ENCODE measurements at regions not wholly inside any gene's neighbourhood (a gene's known extent, or its start where the extent isn't known, plus 50 kb on each side); places are given as distances from the start of the nearest gene placed in this dataset.
A peak's percentile ranks its signal among the peaks of the same experiment; 100 is the strongest.

DNA sequence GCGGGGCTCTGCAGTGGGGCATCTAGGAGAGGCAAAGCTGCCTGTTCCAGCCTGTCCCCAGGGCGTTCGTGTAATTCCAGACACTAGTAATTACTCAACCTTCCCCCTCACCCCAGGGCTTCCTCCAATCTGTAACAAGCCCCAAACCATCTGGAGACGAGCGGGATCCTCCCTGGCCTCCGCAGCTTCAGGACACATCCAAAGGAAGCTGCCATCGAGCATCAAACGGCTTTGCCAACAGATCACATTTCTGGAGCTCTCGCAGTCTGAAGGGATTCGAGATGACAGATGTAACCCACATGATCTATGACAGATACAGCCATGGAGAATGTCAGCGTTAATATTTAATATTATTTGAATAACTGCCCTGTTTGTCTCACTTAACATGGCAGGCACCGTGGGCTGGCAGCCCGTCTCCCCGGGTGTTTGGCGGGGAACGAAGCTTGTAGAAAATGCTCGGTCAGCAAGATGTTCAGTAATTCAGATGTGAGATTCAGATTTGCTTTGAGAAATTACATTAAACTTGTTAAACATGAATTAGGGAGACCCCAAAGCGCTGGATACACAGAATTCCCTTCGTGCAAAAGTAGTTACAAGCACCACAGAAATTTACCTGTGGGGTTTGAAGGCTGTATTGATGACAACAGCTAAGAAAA lies 108.5 kb upstream of the C7orf33 start:
- ATAC-seq (ENCODE audit: low read depth) (no peak), DNase-seq (no peak)
- Histone ChIP-seq H3K9me1 (ENCODE audit: insufficient read depth, low read length) (no peaks in the 10 kb centered on the region), H2BK15ac (ENCODE audit: low read depth, low read length) (no peak overlapping the region), H3K4me2 (ENCODE audit: low read depth, low read length) (no peak overlapping the region), H3K9me3 (ENCODE audit: control insufficient read depth, insufficient read depth, low read length) (no peaks in the 10 kb centered on the region), H2AK5ac (ENCODE audit: low read depth, low read length) (no peak overlapping the region), H3K18ac (ENCODE audit: low read depth, low read length) (no peak overlapping the region), H4K5ac (ENCODE audit: low read depth, low read length) (no peak overlapping the region), H4K8ac (ENCODE audit: low read depth in 2 of 2, low read length in 2 of 2) (no peak overlapping the region), H3K4me3 (ENCODE audit: insufficient read depth, low read depth, low read length) (no peak overlapping the region), H3K27ac (ENCODE audit: insufficient read depth, low read length) (no peak overlapping the region), H3K27me3 (ENCODE audit: control insufficient read depth, insufficient read depth, low read length) (no peaks in the 10 kb centered on the region), H3K23ac (ENCODE audit: low read depth, low read length) (no peak overlapping the region), H2AK9ac (replicated peaks; ENCODE audit: low read depth, low read length, poor library complexity) (no peak overlapping the region), H2BK20ac (ENCODE audit: low read depth, low read length) (no peak overlapping the region), H3K79me1 (ENCODE audit: low read depth in 1 of 2, low read length in 2 of 2) (no peaks in the 10 kb centered on the region), H3K9ac (ENCODE audit: low read depth, low read length) (no peak overlapping the region), H3K4me1 (ENCODE audit: control insufficient read depth, insufficient read depth, low read length) (no peaks in the 10 kb centered on the region), H2AFZ (replicated peaks; ENCODE audit: low read length, poor library complexity) (no peak overlapping the region), H3K36me3 (ENCODE audit: control insufficient read depth, insufficient read depth, low read length) (no peaks in the 10 kb centered on the region), H2BK5ac (ENCODE audit: low read depth, low read length, poor library complexity, severe bottlenecking) (no peak overlapping the region), H3K56ac (ENCODE audit: extremely low read depth, insufficient read depth, low read length) (no peak overlapping the region), H3K4ac (ENCODE audit: low read depth, low read length) (no peak overlapping the region), H4K20me1 (ENCODE audit: insufficient read depth, low read length) (no peaks in the 10 kb centered on the region), H3K14ac (replicated peaks; ENCODE audit: low read depth, low read length) (no peak overlapping the region), H4K91ac (ENCODE audit: insufficient read depth, low read depth, low read length) (no peak overlapping the region), H2BK120ac (ENCODE audit: low read depth, low read length) (no peak overlapping the region)
- TF ChIP-seq FOS (IDR thresholded peaks at IDR 0.05; ENCODE audit: low read depth, low read length) (no peak), BHLHE40 (IDR thresholded peaks at IDR 0.05; ENCODE audit: low read depth, low read length) (no peak), MAFK (IDR thresholded peaks at IDR 0.05; ENCODE audit: low read depth, low read length) (peak; percentile 60)
- WGBS, 2 experiments (ENCODE audit: extremely low coverage in 2 of 2, insufficient read length in 1 of 2), result 40% methylated on average over 4 of the region's 19 CpGs; no CpG with 5 or more reads in 1 of the 2 experiments
- intact Hi-C loops (cut with micrococcal nuclease) (no loop called here), dilution Hi-C loops (cut with HindIII; ENCODE audit: low sequenced_read_pairs, unreplicated experiment) (no loop called here), in situ Hi-C loops (cut with MboI; ENCODE audit: low sequenced_read_pairs) (no loop called here)
- POLR2A ChIA-PET (ENCODE audit: unreplicated experiment), result no interaction called here
- CTCF ChIA-PET, result interaction anchor here (0.5 kb wide), 1 partner anchor 134 kb away, joined by 3 read pairs; no protein-coding TSS in a partner anchor
- no TSS peak for BruUV-seq (replicated peaks)

Measured in IMR-90 (cell line).